Astrocyte of the hippocampus (primary cell): ENCODE measurements at regions not wholly inside any gene's neighbourhood (a gene's known extent, or its start where the extent isn't known, plus 50 kb on each side); places are given as distances from the start of the nearest gene placed in this dataset.

Source experiments
- DNase-seq: peaks from one replicate; pipeline ENCODE4 v3.0.0; 2011; ENCODE audit warnings: low read depth, low spot score

DNA sequence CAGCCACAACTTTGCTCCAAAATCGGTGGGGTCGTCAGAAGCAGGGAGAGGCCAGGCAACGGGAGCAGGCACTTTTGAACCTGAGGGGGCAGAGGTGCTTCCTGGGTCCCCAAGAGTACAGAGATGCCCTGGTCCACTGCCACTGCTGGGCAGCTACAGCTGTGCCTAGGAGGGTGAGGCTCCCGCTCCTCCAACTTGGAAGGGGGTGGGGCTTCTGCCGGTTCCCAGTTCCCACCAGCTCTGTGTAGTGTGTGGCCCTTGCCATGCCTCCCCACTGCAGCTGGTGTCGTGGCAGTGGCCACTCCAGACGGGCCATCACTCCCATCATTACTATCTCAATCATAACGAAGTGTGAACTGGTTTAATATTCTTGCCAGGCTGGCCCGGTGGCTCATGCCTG lies 1496.3 kb downstream of the PCDH7 start:
- no peak for DNase-seq

DNA sequence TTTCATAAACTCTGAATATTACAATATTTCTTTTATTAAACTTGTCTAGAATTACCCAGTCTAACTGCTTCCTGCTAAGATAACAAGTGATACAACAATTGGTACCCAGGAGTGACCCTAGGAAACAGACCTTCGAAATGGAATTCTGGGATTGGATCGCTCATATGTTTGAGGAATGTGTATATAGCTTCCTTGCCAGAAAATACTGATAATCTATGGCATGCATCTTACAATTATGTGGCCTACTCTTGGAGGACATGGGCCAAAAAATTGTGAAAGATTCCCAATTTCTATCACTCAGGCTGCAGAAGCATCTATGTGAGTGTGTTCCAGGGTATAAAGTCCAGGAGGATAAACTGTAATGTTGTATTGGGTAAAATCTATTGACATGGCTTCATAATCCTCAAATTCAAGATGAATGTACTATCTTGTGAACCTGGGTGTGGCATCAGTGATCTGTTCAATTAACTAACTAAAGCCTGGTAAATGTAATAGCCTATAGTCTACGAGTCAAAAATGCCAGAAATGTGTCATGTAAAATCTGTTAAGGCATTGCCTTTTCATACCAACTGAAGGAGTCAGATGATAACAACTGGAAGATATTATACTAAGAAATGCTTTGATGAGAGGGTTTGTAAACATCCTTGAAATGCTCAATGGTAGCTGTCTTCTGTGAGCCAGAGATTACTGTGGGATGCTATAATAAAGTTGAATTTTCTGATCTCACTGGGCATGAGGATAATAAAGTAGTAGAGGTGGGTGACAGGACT lies 1499.3 kb downstream of the PCDH7 start:
- DNase-seq = no peak

DNA sequence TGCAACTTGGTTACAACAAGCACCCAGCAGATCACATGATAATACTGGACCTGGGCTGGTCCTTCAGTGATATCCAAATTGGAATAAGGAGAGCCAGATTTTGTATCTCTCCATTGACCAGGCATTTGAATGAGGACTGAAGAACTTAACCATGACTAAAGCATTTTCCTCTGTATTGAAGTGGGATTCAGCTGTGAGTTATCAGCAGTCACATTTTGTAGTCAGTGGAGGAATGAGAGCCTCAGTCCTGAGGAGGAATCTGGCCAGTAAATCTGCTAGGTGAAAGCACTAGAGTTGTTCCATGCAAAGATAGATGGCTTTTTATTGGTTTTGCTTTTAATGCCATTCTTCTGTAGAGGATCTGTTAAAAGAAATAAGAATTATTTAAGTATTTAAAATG lies 1506.0 kb downstream of the PCDH7 start:
- DNase-seq = no peak

DNA sequence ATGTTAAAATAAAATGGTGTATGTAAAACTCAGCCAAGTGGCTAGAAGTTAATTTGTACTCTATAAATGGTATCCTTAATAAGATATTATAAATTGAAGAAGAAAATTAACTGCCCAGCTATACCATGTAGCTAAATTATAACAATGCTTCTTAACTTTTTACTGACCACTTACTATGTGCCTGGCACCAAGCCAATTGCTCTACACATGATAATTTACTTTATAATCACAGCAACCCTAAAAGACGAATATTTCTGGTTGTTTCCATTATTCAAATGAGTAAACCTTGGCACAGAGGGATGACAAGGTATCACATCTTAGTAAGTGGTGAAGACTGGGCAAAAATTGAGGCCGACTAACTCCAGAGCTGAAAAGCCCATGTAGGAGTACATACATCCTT lies 1506.6 kb downstream of the PCDH7 start:
- DNase-seq = no peak

DNA sequence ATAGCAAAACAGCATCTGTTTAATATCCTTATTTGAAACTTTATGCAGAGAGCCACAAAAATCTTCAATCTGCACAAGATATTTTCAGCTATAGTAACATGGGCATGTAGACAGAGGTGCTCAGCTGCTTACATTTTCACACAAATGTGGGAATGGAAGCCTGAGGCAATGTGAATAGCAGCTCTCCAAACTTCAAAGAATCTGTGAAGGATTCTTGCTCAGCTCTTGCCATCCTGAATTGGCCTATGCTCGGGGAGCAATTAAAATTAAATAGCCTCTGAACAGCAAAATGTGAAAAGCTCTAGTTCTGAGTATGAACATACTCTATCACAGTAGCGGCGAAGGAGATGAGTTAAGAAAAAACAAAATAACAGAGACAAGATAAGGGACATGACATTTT lies 1523.8 kb downstream of the PCDH7 start:
- no peak for DNase-seq

DNA sequence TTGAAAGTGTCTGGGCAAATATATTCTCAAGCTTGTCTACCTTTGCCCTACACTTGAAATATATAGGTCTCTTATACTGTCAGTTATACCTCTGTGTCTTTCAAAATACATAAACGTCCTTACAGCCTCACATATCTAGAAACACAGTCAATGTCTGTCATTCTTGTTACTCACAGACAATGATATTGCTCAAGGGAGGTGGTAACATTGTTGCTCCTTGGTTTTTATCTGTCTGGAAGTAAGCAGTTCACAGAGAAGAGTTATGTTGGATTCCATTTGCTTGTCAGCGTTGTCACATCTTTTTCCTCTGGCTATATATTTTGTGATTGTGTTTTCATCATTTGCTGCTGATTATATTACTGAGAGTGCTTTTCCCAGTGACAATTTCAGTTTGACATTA lies 1528.9 kb downstream of the PCDH7 start:
- DNase-seq = no peak

- no peak for DNase-seq
Observed at GRCh38 chr4:32251126-32251525, 1531.0 kb downstream of the PCDH7 start.

- peak; percentile 5 for DNase-seq
Observed at GRCh38 chr4:32251926-32252325, 1531.8 kb downstream of the PCDH7 start.

DNA sequence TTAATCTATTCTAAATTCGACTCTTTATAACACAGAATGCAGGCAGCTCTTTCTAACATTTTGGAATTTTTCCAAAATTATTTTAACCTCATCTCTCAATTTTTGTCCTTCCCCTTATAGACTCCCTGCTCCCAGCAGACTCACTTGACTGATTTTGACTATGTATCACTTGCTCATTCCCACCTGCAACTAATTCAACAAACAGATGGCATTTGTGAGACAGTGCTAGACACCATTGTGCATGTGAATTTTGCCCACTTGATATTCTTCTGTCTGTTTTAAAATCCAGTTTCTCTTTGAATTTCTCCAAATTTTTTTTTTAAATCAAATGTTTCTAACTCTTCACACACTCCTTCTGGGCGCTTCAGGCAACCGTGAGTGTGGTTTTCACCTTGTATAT lies 1534.0 kb downstream of the PCDH7 start:
- no peak for DNase-seq

- no peak for DNase-seq
Observed at GRCh38 chr4:32258986-32259385, 1538.8 kb downstream of the PCDH7 start.

DNA sequence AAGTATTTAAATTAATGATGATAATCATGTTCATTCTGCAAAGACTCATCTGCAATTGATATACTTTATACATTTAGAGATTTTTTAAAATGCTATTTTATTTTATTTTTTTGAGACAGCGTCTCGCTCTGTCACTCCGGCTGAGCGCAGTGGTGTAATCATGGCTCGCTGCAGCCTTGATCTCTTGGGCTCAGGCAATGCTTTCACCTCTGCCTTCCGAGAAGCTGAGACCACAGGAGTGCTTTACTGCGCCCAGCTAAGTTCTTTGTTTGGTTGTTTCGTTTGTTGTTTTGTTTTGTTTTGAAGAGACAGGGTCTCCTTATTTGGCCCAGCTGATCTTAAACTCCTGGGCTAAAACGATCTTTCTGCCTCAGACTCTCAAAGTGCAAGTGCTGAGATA lies 1541.0 kb downstream of the PCDH7 start:
- no peak for DNase-seq

DNA sequence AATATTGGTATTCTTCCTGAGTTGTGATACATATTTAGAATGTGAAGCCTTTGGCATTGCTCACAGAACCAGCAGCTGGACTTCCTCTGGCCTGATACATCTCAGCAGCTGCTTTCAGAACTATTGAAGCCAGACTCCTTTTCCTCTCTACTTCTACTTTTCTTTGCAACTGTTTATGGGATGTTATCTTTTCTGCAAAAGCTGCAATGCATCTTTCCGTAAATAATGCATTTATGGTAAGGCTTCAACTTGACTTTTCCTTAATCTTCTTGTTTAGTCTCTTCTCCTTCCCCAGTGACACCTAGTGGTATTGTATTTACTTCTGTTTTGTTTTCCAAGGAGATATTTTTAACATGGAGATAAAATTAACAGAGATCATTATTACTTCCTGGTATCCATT lies 1548.7 kb downstream of the PCDH7 start:
- no peak for DNase-seq

DNA sequence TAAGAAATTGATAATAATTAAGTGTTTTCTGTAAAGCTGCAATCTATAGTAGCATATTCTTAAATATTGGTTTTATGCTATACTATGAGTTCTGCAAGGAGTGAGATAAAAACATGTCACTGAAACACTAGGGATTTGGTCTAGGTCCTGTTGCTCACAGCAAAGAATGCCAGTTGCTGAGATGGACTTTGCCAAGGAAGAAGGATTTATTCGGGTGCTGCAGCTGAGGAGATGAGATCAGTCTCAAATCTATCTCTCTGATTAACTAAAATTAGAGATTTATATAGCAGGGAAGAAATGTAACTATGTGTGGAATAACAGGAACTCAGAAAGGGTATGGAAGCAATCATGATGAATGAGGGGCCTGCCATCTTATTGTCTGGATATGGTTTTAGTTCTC lies 1569.9 kb downstream of the PCDH7 start:
- no peak for DNase-seq

GRCh38 chr4:32318926-32319325 lies 1598.8 kb downstream of the PCDH7 start:
- DNase-seq = no peak

DNA sequence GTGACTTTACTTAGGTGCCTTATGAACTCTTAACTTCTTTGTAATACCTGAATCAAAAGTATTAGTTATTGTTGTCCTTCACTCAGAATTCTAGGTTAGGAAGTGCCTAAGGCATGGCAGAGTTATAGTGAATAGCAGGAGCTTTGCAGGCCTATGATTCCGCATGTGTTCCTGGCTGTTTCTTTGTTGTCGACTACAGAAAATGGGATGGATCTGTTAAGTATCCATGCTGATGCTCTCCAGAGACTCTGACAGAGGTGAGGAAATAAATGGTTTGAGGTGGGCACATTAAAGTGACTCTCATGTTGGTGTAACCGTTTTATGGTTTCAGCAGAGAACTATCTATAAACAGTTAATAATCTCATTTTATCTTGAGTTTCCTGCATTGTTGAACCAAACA lies 1601.3 kb downstream of the PCDH7 start:
- no peak for DNase-seq

- DNase-seq = no peak
Observed at GRCh38 chr4:32334759-32335158, 1614.6 kb downstream of the PCDH7 start.

DNA sequence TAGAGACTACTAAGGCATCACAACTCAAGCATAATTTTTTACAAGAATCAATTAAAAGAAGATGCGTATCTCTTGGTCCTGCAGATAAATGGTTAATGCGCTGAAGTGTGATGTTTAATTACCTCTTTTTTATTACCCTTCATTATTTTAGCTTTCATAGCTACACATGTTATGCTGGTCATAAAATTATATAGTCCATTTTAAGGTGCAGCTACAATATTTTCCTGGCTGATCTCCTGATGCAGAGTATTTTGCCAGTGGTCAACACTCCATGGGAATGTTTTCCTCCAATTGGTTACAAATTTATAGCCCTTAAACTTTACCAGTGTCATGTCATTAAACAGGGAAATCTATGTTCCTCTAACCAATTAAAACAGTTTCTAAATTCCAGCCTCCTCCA lies 1617.2 kb downstream of the PCDH7 start:
- DNase-seq = no peak

DNA sequence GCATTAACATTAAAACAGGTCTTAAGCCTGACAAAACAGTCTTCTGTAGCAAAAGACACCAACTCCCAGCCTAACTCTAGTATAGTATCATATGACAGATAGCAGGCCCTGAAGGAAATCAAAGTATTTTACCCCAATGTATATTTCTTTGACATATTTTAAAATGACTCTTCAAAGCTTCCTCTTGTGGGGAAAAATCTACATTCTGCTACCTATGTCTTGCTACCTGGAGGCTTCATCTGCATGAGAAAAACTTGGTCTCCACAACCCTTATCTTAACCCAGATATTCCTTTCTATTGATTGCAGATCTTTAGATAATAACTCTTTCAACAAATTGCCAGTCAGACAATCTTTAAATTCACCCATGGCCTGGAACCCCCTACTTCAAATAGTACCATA lies 1620.4 kb downstream of the PCDH7 start:
- no peak for DNase-seq

DNA sequence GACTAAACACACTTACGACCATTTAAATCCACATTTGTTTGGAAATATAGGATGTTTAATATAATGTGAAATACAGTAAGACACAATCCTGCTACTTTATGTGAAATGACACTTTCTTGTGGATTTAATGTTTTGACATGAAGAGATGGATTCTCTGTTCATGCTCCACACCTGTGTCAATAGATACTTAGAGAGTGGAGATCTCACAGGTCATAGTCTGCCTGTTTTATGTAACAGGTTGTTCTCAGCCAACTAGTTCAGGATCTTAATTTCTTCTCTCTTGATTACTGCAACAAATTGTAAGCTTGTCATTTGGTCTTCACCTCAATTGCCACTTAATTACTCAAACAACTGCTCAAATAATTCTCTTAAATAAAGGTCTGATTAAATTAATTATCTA lies 1621.2 kb downstream of the PCDH7 start:
- no peak for DNase-seq

GRCh38 chr4:32342054-32342453 lies 1621.9 kb downstream of the PCDH7 start:
- DNase-seq = no peak

DNA sequence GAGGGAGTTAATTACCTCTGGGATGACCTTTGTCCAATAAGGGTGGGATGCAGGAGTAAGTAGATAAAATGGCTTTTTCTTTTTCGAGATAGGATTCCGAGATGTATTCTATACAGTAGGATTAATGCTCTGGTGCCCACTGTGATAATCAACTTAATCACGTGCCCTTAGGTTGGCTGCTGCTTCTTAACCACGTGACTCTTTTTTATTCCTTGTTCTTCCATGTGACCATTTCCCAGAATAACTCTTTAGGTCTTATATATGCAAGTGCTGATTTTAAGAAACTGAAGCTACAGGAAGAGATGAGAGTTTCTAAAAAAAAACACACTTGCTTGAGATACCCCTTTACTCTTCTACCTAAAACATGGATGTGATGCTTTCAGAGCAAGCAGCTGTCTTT lies 1628.9 kb downstream of the PCDH7 start:
- DNase-seq = no peak

- peak; percentile 1 for DNase-seq
Observed at GRCh38 chr4:32374206-32374605, 1654.0 kb downstream of the PCDH7 start.

DNA sequence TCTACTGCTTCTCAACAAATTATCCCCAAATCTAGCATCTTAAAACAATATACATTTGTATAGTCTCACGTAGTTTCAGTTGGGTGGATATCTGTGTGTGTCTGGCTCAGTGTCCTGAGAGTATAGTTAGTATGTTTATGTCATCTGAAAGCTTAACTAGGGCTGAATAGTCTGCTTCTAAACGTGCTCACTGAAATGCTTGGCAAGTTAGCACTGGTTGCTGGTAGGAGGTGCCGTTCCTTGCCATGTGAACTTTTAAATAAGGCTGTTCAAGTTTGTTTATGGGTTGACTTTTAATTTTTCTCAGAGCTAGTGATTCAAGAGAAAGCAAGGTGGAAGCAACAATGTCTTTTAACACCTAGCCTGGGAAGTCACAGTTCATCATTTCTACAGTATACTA lies 1673.6 kb downstream of the PCDH7 start:
- no peak for DNase-seq

DNA sequence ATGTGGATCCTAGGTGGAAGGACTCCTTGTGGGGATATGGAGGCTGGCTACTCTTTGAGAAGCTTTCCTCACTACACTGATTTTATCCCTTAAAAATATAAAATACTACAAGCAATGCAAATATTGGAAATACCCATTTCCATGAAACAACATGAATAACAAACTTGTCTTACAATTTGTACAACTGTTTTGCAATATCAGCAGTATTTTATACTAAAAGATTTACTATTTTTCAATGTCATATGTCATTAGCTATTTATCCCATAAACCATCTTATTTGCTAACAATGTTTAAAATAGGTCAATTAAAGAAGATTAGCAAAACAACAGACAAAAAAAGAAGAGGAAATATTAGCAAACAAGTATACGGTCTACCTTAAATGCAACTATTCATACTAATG lies 1674.1 kb downstream of the PCDH7 start:
- DNase-seq = no peak
